H1 (cell line): ENCODE measurements at regions not wholly inside any gene's neighbourhood (a gene's known extent, or its start where the extent isn't known, plus 50 kb on each side); places are given as distances from the start of the nearest gene placed in this dataset.

ENCODE experiments used
- CBX5 ChIP-seq: fragments of 300-800, 300-1000 bp; sonication (generic); IDR thresholded peaks from 2 replicates; pipeline ENCODE4 v1.7.1; 2016; ENCODE audit warnings: antibody characterized with exemption, low read length, low read depth
- EP300 ChIP-seq, 2 experiments: IDR thresholded peaks; 1 replicate in 1 of 2; 2 replicates in 1 of 2; pipeline ENCODE4 v1.6.1; 2011 to 2012; ENCODE audit warnings: low read depth in 2 of 2, low read length in 2 of 2, mild to moderate bottlenecking in 2 of 2, borderline replicate concordance in 1 of 2, inconsistent platforms in 1 of 2, moderate library complexity in 1 of 2
- EZH2 ChIP-seq: fragments of 200-600 bp; sonication (generic); IDR thresholded peaks from 2 replicates; pipeline ENCODE4 v1.7.1; 2012; ENCODE audit warnings: low read depth, mild to moderate bottlenecking, moderate library complexity, low read length, inconsistent platforms; ENCODE audit not compliant: severe bottlenecking
- JUN ChIP-seq: IDR thresholded peaks from 2 replicates; pipeline ENCODE4 v1.6.1; 2011; ENCODE audit warnings: low read depth, mild to moderate bottlenecking, improper control_type of control experiment, low read length
- MAFK ChIP-seq: IDR thresholded peaks from 2 replicates; pipeline ENCODE4 v1.6.1; 2012; ENCODE audit warnings: low read depth, mild to moderate bottlenecking, improper control_type of control experiment, low read length
- POLR2A ChIP-seq, 2 experiments: IDR thresholded peaks; 1 replicate in 1 of 2; 2 replicates in 1 of 2; pipeline ENCODE4 v1.6.1; 2011; ENCODE audit warnings: low read depth in 2 of 2, low read length in 2 of 2, mild to moderate bottlenecking in 2 of 2; ENCODE audit errors: control extremely low read depth in 1 of 2
- POLR2AphosphoS5 ChIP-seq: IDR thresholded peaks from 2 replicates; pipeline ENCODE4 v1.6.1; 2011; ENCODE audit warnings: low read depth, low read length
- SP2 ChIP-seq: IDR thresholded peaks from 2 replicates; pipeline ENCODE4 v1.6.1; 2012; ENCODE audit warnings: mild to moderate bottlenecking, low read length, inconsistent platforms
- TAF1 ChIP-seq: IDR thresholded peaks from 2 replicates; pipeline ENCODE4 v1.6.1; 2011; ENCODE audit warnings: mild to moderate bottlenecking, low read depth, low read length
- TF ChIP-seq, protein P1 (sequence below), 3 experiments: IDR thresholded peaks; 1 replicate in 2 of 3; 2 replicates in 1 of 3; pipeline versions ENCODE4 v1.5.1 to v1.6.1; 2011; ENCODE audit warnings: low read length in 3 of 3, mild to moderate bottlenecking in 3 of 3, inconsistent platforms in 2 of 3, low read depth in 1 of 3, moderate library complexity in 1 of 3; ENCODE audit not compliant: insufficient read depth in 1 of 3; ENCODE audit errors: control extremely low read depth in 1 of 3
- TF ChIP-seq, protein P2 (sequence below): fragments of 300-600 bp; sonication (generic); IDR thresholded peaks from 2 replicates; pipeline ENCODE4 v1.7.1; 2012; ENCODE audit warnings: low read length, moderate library complexity, mild to moderate bottlenecking, inconsistent platforms; ENCODE audit not compliant: insufficient replicate concordance

DNA sequence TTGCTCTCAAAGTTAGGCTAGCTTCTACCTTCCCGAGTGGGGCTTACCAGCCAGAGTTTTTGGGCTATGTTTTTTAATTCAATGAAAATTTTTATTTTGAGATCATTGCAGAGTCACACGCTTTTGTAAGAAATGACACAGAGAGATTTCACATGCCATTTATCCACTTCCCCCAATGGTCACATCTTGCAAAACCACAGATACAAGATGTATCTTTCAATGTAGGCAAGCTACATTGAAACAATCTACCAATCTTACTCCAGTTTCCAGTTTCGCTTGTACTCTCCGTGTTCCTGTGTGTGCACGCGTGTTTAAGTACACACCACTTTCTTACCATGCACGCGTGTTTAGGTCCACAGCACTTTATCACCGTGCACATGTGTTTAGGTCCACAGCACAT, 89.4 kb upstream of the LEP start:
- TF ChIP-seq EZH2 (no peak), JUN (no peak), EP300 (IDR thresholded peaks at IDR 0.05; ENCODE audit: borderline replicate concordance in 1 of 2, low read depth in 2 of 2, low read length in 2 of 2) (no peak), CBX5 (no peak), POLR2AphosphoS5 (no peak), SP2 (no peak), MAFK (no peak), TAF1 (no peak), POLR2A (IDR thresholded peaks at IDR 0.05; ENCODE audit: control extremely low read depth in 1 of 2, low read depth in 2 of 2, low read length in 2 of 2) (no peak)
- TF ChIP-seq, protein P1, sequence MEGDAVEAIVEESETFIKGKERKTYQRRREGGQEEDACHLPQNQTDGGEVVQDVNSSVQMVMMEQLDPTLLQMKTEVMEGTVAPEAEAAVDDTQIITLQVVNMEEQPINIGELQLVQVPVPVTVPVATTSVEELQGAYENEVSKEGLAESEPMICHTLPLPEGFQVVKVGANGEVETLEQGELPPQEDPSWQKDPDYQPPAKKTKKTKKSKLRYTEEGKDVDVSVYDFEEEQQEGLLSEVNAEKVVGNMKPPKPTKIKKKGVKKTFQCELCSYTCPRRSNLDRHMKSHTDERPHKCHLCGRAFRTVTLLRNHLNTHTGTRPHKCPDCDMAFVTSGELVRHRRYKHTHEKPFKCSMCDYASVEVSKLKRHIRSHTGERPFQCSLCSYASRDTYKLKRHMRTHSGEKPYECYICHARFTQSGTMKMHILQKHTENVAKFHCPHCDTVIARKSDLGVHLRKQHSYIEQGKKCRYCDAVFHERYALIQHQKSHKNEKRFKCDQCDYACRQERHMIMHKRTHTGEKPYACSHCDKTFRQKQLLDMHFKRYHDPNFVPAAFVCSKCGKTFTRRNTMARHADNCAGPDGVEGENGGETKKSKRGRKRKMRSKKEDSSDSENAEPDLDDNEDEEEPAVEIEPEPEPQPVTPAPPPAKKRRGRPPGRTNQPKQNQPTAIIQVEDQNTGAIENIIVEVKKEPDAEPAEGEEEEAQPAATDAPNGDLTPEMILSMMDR (IDR thresholded peaks at IDR 0.05; ENCODE audit: control extremely low read depth in 1 of 3, insufficient read depth in 1 of 3, low read depth in 1 of 3, low read length in 3 of 3), result no peak
- TF ChIP-seq, protein P2, sequence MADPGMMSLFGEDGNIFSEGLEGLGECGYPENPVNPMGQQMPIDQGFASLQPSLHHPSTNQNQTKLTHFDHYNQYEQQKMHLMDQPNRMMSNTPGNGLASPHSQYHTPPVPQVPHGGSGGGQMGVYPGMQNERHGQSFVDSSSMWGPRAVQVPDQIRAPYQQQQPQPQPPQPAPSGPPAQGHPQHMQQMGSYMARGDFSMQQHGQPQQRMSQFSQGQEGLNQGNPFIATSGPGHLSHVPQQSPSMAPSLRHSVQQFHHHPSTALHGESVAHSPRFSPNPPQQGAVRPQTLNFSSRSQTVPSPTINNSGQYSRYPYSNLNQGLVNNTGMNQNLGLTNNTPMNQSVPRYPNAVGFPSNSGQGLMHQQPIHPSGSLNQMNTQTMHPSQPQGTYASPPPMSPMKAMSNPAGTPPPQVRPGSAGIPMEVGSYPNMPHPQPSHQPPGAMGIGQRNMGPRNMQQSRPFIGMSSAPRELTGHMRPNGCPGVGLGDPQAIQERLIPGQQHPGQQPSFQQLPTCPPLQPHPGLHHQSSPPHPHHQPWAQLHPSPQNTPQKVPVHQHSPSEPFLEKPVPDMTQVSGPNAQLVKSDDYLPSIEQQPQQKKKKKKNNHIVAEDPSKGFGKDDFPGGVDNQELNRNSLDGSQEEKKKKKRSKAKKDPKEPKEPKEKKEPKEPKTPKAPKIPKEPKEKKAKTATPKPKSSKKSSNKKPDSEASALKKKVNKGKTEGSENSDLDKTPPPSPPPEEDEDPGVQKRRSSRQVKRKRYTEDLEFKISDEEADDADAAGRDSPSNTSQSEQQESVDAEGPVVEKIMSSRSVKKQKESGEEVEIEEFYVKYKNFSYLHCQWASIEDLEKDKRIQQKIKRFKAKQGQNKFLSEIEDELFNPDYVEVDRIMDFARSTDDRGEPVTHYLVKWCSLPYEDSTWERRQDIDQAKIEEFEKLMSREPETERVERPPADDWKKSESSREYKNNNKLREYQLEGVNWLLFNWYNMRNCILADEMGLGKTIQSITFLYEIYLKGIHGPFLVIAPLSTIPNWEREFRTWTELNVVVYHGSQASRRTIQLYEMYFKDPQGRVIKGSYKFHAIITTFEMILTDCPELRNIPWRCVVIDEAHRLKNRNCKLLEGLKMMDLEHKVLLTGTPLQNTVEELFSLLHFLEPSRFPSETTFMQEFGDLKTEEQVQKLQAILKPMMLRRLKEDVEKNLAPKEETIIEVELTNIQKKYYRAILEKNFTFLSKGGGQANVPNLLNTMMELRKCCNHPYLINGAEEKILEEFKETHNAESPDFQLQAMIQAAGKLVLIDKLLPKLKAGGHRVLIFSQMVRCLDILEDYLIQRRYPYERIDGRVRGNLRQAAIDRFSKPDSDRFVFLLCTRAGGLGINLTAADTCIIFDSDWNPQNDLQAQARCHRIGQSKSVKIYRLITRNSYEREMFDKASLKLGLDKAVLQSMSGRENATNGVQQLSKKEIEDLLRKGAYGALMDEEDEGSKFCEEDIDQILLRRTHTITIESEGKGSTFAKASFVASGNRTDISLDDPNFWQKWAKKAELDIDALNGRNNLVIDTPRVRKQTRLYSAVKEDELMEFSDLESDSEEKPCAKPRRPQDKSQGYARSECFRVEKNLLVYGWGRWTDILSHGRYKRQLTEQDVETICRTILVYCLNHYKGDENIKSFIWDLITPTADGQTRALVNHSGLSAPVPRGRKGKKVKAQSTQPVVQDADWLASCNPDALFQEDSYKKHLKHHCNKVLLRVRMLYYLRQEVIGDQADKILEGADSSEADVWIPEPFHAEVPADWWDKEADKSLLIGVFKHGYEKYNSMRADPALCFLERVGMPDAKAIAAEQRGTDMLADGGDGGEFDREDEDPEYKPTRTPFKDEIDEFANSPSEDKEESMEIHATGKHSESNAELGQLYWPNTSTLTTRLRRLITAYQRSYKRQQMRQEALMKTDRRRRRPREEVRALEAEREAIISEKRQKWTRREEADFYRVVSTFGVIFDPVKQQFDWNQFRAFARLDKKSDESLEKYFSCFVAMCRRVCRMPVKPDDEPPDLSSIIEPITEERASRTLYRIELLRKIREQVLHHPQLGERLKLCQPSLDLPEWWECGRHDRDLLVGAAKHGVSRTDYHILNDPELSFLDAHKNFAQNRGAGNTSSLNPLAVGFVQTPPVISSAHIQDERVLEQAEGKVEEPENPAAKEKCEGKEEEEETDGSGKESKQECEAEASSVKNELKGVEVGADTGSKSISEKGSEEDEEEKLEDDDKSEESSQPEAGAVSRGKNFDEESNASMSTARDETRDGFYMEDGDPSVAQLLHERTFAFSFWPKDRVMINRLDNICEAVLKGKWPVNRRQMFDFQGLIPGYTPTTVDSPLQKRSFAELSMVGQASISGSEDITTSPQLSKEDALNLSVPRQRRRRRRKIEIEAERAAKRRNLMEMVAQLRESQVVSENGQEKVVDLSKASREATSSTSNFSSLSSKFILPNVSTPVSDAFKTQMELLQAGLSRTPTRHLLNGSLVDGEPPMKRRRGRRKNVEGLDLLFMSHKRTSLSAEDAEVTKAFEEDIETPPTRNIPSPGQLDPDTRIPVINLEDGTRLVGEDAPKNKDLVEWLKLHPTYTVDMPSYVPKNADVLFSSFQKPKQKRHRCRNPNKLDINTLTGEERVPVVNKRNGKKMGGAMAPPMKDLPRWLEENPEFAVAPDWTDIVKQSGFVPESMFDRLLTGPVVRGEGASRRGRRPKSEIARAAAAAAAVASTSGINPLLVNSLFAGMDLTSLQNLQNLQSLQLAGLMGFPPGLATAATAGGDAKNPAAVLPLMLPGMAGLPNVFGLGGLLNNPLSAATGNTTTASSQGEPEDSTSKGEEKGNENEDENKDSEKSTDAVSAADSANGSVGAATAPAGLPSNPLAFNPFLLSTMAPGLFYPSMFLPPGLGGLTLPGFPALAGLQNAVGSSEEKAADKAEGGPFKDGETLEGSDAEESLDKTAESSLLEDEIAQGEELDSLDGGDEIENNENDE, result no peak
